HG02798 (cell line): ENCODE measurements at regions not wholly inside any gene's neighbourhood (a gene's known extent, or its start where the extent isn't known, plus 50 kb on each side); places are given as distances from the start of the nearest gene placed in this dataset.

ENCODE experiments used
- ATAC-seq: cut with Tn5 transposase; IDR thresholded peaks from one replicate; pipeline ENCODE4 v1.9.1; 2021; ENCODE audit warnings: mild to moderate bottlenecking; ENCODE audit not compliant: unreplicated experiment, poor library complexity

- ATAC-seq, result peak; percentile 86
Measured at GRCh38 chr2:161077367-161078210, 82.6 kb upstream of the TANK start.

- no peak for ATAC-seq
Measured at GRCh38 chr2:161078211-161078539, 82.1 kb upstream of the TANK start.

GRCh38 chr2:161085149-161085548 is 75.1 kb upstream of the TANK start:
- no peak for ATAC-seq

GRCh38 chr2:161088658-161089350 is 71.4 kb upstream of the TANK start:
- ATAC-seq, result peak; percentile 89

- ATAC-seq, result peak; percentile 49
Measured at GRCh38 chr2:161090411-161090810, 69.8 kb upstream of the TANK start.

- ATAC-seq, result no peak
Measured at GRCh38 chr2:161095314-161095713, 64.9 kb upstream of the TANK start.

- no peak for ATAC-seq
Measured at GRCh38 chr2:161096336-161096735, 63.9 kb upstream of the TANK start.

GRCh38 chr2:161097157-161097556 is 63.1 kb upstream of the TANK start:
- ATAC-seq, result no peak

GRCh38 chr2:161100211-161100895 is 59.9 kb upstream of the TANK start:
- ATAC-seq, result no peak

- no peak for ATAC-seq
Measured at GRCh38 chr2:161101406-161101805, 58.8 kb upstream of the TANK start.

GRCh38 chr2:161102770-161103450 is 57.3 kb upstream of the TANK start:
- no peak for ATAC-seq

GRCh38 chr2:161103451-161103831 is 56.8 kb upstream of the TANK start:
- no peak for ATAC-seq

GRCh38 chr2:161104054-161104553 is 56.1 kb upstream of the TANK start:
- ATAC-seq, result peak; percentile 94

GRCh38 chr2:161107265-161107664 is 53.0 kb upstream of the TANK start:
- ATAC-seq, result no peak
